Pancreas (tissue), 10 donors: ENCODE measurements at regions not wholly inside any gene's neighbourhood (a gene's known extent, or its start where the extent isn't known, plus 50 kb on each side); places are given as distances from the start of the nearest gene placed in this dataset.

Source experiments
- ATAC-seq, 4 donors: fragments of 200-7000 bp; cut with Tn5 transposase; one replicate each; pipeline versions ENCODE4 v1.8.0 to v1.9.1; 2020; ENCODE audit warnings: mild to moderate bottlenecking in 4 of 4, moderate library complexity in 4 of 4
- DNase-seq, 6 donors: peaks; one replicate each; pipeline ENCODE4 v3.0.0-alpha.2; 2020
- FAIRE-seq: peaks from 2 replicates; lab custom pipeline; 2012; peaks lifted over from hg19 to GRCh38; lab: Jason Lieb, UNC
- H3K27ac ChIP-seq, 4 donors: fragments of 200-600 bp; sonication (generic); 1 replicate in 3 of 4; 2 replicates in 1 of 4; pipeline versions ENCODE4 v1.5.0 to v1.8.0; 2020
- H3K27me3 ChIP-seq, 4 donors: fragments of 200-600 bp; one replicate each; pipeline ENCODE4 v1.8.0; 2021
- H3K36me3 ChIP-seq, 3 donors: fragments of 200-600 bp; sonication (generic) in 1 of 3; one replicate each; pipeline versions ENCODE4 v1.5.0 to v1.8.0; 2020 to 2021
- H3K4me1 ChIP-seq, 3 donors: fragments of 200-600 bp; one replicate each; pipeline ENCODE4 v1.8.0; 2021
- H3K4me3 ChIP-seq, 4 donors: fragments of 200-600 bp; sonication (generic) in 2 of 4; one replicate each; pipeline versions ENCODE4 v1.5.0 to v1.8.0; 2020 to 2021
- H3K9me3 ChIP-seq, 4 donors: fragments of 200-600 bp; one replicate each; pipeline ENCODE4 v1.8.0; 2021
- CTCF ChIP-seq, 4 donors: fragments of 200-600 bp; sonication (generic) in 3 of 4; IDR thresholded peaks; one replicate each; pipeline versions ENCODE4 v1.5.0 to v1.8.0; 2021; ENCODE audit warnings: antibody characterized with exemption in 4 of 4
- WGBS, 2 donors: extraction: QIAGEN DNeasy Blood & Tissue Kit; methylation state at CpG; one replicate each; pipeline ENCODE4 v1.1.7; 2013; 5-methylcytosine and 5-hydroxymethylcytosine counted together
- intact Hi-C, 3 donors: fragments of 100-400 bp; cut with DNase I; formaldehyde crosslinking; loops; one replicate each; pipeline versions ENCODE4 v1.11.1 to v1.14.2; 2022
- donor health status: healthy with polysubstance abuse.
- donor health status: DM: no; HTN: no; CAD: no; lungs with moderate emphysema.
- donor health status: DM: no; HTN: no; CAD: no.
- donor health status: control.
- donor health status: control.
- donor health status: Bipolar disorder and iron deficiency.
- donor health status: DM: yes; HTN: yes; CAD: no.
- donor health status: DM: no; HTN: no; CAD: no.
- donor health status: DM: no; HTN: no; CAD: no.
- donor health status: DM: yes; HTN: yes; CAD: no.

- WGBS, 2 donors: 85 to 87% methylated on average over 7 of the region's 7 CpGs
- intact Hi-C loops: no loop called here
- no peak for FAIRE-seq
Measured at GRCh38 chr6:166742981-166743380, 115.9 kb upstream of the RPS6KA2 start.

GRCh38 chr6:166739976-166740318, 112.9 kb upstream of the RPS6KA2 start:
- Histone ChIP-seq H3K27me3 (no peaks in the 10 kb centered on the region), H3K4me1 (no peaks in the 10 kb centered on the region), H3K4me3 (no peak overlapping the region), H3K27ac (no peak overlapping the region), H3K36me3 (no peaks in the 10 kb centered on the region), H3K9me3 (no peaks in the 10 kb centered on the region)
- FAIRE-seq: no peak
- DNase-seq: no peak
- no peak for TF ChIP-seq CTCF (IDR thresholded peaks at IDR 0.05)
- intact Hi-C loops: no loop called here
- 53 to 65% methylated on average over 1 of the region's 1 CpG for WGBS, 2 donors
- no peak for ATAC-seq

More at GRCh38 chr6:166742981-166743380, 115.9 kb upstream of the RPS6KA2 start:
- no peak for TF ChIP-seq CTCF (IDR thresholded peaks at IDR 0.05)
- no peak for ATAC-seq
- H3K9me3 ChIP-seq: no peaks in the 10 kb centered on the region
- no peaks in the 10 kb centered on the region for H3K36me3 ChIP-seq
- no peak overlapping the region for H3K27ac ChIP-seq
- no peak overlapping the region for H3K4me3 ChIP-seq
- no peak for DNase-seq
- no peaks in the 10 kb centered on the region for H3K4me1 ChIP-seq
- no peaks in the 10 kb centered on the region for H3K27me3 ChIP-seq

GRCh38 chr6:166739117-166739975, 112.3 kb upstream of the RPS6KA2 start:
- H3K9me3 ChIP-seq: no peaks in the 10 kb centered on the region
- H3K27ac ChIP-seq: no peak overlapping the region
- no peak for TF ChIP-seq CTCF (IDR thresholded peaks at IDR 0.05)
- no peak overlapping the region for H3K4me3 ChIP-seq
- no peak for ATAC-seq
- 88 to 89% methylated on average over 18 of the region's 18 CpGs for WGBS, 2 donors
- no peaks in the 10 kb centered on the region for H3K27me3 ChIP-seq
- no peaks in the 10 kb centered on the region for H3K36me3 ChIP-seq
- H3K4me1 ChIP-seq: no peaks in the 10 kb centered on the region
- intact Hi-C loops: no loop called here
- FAIRE-seq: no peak
- DNase-seq: no peak

GRCh38 chr6:166738386-166739116, 111.5 kb upstream of the RPS6KA2 start:
- H3K27ac ChIP-seq: no peak overlapping the region
- no peaks in the 10 kb centered on the region for H3K27me3 ChIP-seq
- intact Hi-C loops: no loop called here
- H3K9me3 ChIP-seq: no peaks in the 10 kb centered on the region
- ATAC-seq: no peak
- TF ChIP-seq CTCF (IDR thresholded peaks at IDR 0.05): no peak
- WGBS, 2 donors: 76 to 79% methylated on average over 7 of the region's 7 CpGs
- H3K4me1 ChIP-seq: no peaks in the 10 kb centered on the region
- H3K36me3 ChIP-seq: no peaks in the 10 kb centered on the region
- no peak overlapping the region for H3K4me3 ChIP-seq
- no peak for FAIRE-seq
- no peak for DNase-seq

- 35 to 36% methylated on average over 7 of the region's 7 CpGs for WGBS, 2 donors
- Histone ChIP-seq H3K27me3 (no peaks in the 10 kb centered on the region), H3K27ac (peak overlapping the region in 2 of 4 donors; percentile 4 to 17), H3K4me1 (no peaks in the 10 kb centered on the region), H3K36me3 (no peaks in the 10 kb centered on the region), H3K9me3 (no peaks in the 10 kb centered on the region), H3K4me3 (no peak overlapping the region)
- no peak for ATAC-seq
- FAIRE-seq: no peak
- intact Hi-C loops: no loop called here
- TF ChIP-seq CTCF (IDR thresholded peaks at IDR 0.05): no peak
- DNase-seq: no peak
Measured at GRCh38 chr6:166737261-166737660, 110.2 kb upstream of the RPS6KA2 start.
